Bronchial epithelial cell (primary cell): ENCODE measurements at regions not wholly inside any gene's neighbourhood (a gene's known extent, or its start where the extent isn't known, plus 50 kb on each side); places are given as distances from the start of the nearest gene placed in this dataset.
"Not testable (repeated sequence)": the region's sequence is repeated elsewhere in the genome, so short reads cannot be mapped to it uniquely, and the experiment has no call there.

Source experiments
- DNase-seq: peaks from one replicate; pipeline ENCODE4 v3.0.0-alpha.2; 2010; ENCODE audit warnings: low read depth
- FAIRE-seq: peaks from 2 replicates; lab custom pipeline; 2011; peaks lifted over from hg19 to GRCh38; lab: Jason Lieb, UNC
- H3K27me3 ChIP-seq: 2 replicates; pipeline ENCODE4 v1.5.1; 2011; ENCODE audit warnings: low read length; ENCODE audit not compliant: control insufficient read depth, insufficient read depth
- H3K36me3 ChIP-seq: 2 replicates; pipeline ENCODE4 v1.5.1; 2011; ENCODE audit warnings: low read length; ENCODE audit not compliant: control insufficient read depth, insufficient read depth
- H3K4me3 ChIP-seq: 2 replicates; pipeline ENCODE4 v1.5.1; 2011; ENCODE audit warnings: mild to moderate bottlenecking, low read depth, low read length, control low read depth
- TF ChIP-seq, protein P1 (sequence below): IDR thresholded peaks from 2 replicates; pipeline ENCODE4 v1.5.1; 2011; ENCODE audit warnings: mild to moderate bottlenecking, moderate library complexity, low read length, control low read depth, inconsistent platforms; ENCODE audit not compliant: insufficient read depth, severe bottlenecking

DNA sequence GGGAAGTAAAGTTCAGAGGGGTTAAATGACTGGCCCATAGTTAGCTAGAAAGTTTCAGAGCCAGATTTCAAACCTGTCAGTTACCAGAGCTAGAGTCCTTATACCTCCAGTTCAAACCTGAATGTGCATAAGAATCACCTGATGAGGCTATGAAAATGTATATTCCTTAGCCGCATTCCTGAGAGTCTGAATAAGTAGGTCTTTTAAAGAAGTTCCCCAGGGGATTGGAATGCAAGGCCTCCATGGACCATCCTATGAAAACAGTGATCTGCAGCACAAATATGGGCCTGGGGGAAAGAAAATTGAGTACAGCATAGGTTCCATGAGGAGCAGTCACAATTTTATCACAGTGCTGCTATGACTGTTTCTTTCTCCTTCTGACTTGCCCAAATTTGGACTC lies 263.9 kb upstream of the CXorf66 start:
- TF ChIP-seq, protein P1, sequence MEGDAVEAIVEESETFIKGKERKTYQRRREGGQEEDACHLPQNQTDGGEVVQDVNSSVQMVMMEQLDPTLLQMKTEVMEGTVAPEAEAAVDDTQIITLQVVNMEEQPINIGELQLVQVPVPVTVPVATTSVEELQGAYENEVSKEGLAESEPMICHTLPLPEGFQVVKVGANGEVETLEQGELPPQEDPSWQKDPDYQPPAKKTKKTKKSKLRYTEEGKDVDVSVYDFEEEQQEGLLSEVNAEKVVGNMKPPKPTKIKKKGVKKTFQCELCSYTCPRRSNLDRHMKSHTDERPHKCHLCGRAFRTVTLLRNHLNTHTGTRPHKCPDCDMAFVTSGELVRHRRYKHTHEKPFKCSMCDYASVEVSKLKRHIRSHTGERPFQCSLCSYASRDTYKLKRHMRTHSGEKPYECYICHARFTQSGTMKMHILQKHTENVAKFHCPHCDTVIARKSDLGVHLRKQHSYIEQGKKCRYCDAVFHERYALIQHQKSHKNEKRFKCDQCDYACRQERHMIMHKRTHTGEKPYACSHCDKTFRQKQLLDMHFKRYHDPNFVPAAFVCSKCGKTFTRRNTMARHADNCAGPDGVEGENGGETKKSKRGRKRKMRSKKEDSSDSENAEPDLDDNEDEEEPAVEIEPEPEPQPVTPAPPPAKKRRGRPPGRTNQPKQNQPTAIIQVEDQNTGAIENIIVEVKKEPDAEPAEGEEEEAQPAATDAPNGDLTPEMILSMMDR: no peak
- Histone ChIP-seq H3K4me3 (no peak overlapping the region), H3K36me3 (no peaks in the 10 kb centered on the region), H3K27me3 (no peaks in the 10 kb centered on the region)
- FAIRE-seq (no peak), DNase-seq (no peak)

DNA sequence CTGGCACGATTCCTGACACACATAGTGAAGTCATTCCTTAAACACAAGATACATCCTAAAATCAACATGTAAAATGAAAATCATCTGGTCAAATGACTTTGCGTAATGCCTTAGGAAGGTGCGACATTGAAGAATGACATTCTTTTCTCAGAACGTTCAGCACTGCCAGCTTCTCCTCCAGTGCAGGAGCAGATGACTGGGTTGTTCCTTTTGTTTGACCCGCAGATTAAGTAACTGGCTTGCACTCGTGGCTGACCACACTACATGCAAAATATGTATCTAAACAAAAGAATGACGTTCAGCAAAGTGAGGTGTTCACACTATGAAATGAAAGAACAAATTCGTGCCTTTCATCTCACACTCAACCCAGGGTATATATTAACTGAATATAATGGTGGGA lies 260.7 kb upstream of the CXorf66 start:
- H3K27me3 ChIP-seq, H3K4me3 ChIP-seq, H3K36me3 ChIP-seq, DNase-seq: not testable (repeated sequence)
- peak; percentile 81 for FAIRE-seq

DNA sequence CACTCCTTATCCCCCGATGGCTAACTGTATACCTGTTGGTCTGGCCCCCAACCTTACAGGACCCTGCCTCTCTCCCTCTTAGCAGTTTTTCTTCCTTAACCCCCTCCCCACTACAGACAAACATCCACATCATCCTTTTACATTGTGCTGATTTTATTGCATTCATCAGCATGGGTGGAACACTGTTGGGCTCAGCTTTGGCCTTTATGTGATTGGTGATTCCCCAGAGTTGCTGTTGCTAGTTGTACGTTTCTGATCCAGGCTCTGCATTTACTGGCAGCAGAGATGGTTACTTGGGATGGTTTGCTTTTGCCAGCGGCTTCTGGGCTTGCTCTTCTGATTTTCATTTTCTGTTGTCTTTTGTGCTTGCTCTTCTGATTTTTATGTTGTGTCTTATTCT lies 250.6 kb upstream of the CXorf66 start:
- FAIRE-seq, H3K4me3 ChIP-seq, H3K27me3 ChIP-seq, DNase-seq, H3K36me3 ChIP-seq: not testable (repeated sequence)

DNA sequence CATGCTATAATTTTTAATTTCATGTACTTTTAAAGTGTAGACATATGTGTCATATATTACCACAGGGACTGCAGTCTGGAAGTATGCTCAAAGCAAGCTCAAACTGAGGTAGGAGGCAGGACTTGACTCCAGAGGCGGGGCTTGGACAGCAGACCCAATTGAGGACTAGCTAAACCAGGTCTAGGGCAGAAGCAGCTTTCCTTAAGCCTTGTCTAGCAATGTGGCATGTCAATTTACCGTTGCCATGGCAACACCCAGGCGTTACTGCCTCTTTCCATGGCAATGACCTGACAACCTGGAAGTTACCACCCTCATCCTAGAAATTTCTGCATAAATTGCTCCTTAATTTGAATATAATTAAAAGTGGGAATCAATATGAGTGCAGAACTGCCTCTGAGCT lies 249.2 kb upstream of the CXorf66 start:
- FAIRE-seq, H3K4me3 ChIP-seq, H3K27me3 ChIP-seq, H3K36me3 ChIP-seq, DNase-seq: not testable (repeated sequence)

DNA sequence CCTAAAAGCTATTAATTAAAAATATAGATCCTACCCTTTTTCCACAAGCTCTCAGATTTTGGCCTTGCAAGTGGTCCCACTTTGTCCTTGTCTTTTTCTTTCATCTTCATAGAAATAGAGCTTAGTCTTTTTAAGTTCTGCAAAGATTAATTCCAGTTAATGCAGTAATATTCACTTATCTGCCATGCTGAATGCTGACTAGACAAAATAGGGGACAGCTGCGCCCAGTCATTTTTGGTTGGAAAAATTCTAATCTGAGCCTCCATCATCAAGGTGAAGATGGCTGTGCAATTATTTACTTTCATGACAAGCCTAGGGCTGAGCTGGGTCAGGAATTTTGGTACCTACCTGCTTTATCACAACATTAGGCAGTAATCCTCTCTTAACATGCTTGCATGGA lies 241.3 kb upstream of the CXorf66 start:
- Histone ChIP-seq H3K27me3 (no peaks in the 10 kb centered on the region), H3K36me3 (no peaks in the 10 kb centered on the region), H3K4me3 (no peak overlapping the region)
- FAIRE-seq: no peak
- TF ChIP-seq, protein P1: no peak
- DNase-seq: no peak

DNA sequence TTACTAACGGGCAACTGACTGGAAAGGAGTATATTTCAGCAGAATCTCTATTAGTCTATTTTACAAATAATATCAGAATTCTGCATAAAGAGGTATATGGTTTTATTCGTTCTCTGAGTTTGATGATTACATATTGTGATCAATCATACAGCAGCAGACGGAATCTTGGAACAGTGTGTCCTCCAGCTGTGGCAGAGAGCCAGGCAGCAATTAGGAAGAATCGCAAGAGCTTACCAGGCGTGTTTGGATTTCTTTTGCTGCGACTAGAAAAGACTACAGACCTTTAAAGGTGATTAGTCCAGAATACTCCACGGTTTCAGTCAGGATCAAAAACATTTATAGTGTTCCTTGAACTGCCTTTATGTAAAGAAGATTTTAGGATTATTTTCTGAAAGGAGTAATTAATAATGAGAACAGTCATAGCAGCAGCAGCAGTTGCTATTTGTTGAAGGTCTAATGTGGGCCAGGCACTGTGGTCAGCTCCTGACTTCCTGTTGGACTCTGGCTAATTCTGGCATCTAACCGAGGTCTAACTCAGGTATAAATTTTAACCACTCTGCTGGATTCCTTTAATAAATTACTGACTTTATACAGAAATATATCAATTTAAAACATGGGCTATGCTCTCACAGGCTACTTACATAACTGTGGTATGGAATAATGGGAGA lies 225.3 kb upstream of the CXorf66 start:
- FAIRE-seq (no peak), DNase-seq (no peak)
- TF ChIP-seq, protein P1: no peak
- Histone ChIP-seq H3K4me3 (no peak overlapping the region), H3K27me3 (no peaks in the 10 kb centered on the region), H3K36me3 (no peaks in the 10 kb centered on the region)

DNA sequence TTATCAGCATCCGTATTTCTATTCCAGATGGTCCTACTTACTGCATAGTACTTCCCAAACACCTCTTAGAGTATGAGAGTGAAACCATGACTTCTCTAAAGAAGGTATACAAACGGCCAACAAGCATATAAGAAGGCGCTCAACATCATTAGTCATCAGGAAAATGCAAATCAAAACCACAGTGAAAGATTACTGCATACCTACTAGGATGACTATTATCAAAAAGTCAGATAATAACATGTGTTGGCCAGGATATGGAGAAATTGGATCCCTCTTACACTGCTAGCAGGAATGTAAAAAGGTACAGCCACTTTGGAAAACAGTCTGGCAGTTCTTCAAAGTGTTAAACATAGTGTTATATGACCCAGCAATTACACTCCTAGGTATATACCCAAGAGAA lies 215.3 kb upstream of the CXorf66 start:
- no peaks in the 10 kb centered on the region for H3K27me3 ChIP-seq
- no peak overlapping the region for H3K4me3 ChIP-seq
- FAIRE-seq: no peak
- TF ChIP-seq, protein P1: no peak
- DNase-seq: peak; percentile 91
- H3K36me3 ChIP-seq: no peaks in the 10 kb centered on the region
